NCI-H748 treated with DMSO at 0.1 percent for 48 hours (cell line): ENCODE measurements at regions not wholly inside any gene's neighbourhood (a gene's known extent, or its start where the extent isn't known, plus 50 kb on each side); places are given as distances from the start of the nearest gene placed in this dataset.
A peak's percentile ranks its signal among the peaks of the same experiment; 100 is the strongest.
"Not testable (repeated sequence)": the region's sequence is repeated elsewhere in the genome, so short reads cannot be mapped to it uniquely, and the experiment has no call there.

Experiments used
- DNase-seq: peaks from one replicate; lab custom pipeline; 2025; lab: John Stamatoyannopoulos, UW

DNA sequence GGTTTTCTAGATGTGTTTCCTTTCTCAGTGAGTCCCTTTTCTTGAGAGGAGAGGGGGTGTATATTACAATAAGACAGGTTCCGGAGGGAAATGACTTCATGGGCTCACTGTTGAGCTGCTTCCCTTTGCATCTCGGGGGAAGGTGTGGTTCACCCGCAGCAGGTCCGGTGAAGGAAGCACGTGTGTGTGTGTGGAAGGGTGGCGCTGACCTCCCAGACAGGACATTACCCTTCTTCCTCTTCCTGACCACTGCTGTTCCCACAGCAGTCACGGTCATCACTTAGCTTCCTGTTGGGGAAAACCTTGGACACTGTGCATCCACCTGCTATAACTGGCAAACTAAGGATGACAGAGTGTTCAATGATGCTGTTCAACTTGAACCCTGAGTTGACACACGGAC, 83.6 kb downstream of the PLEKHG1 start:
- DNase-seq, result no peak

DNA sequence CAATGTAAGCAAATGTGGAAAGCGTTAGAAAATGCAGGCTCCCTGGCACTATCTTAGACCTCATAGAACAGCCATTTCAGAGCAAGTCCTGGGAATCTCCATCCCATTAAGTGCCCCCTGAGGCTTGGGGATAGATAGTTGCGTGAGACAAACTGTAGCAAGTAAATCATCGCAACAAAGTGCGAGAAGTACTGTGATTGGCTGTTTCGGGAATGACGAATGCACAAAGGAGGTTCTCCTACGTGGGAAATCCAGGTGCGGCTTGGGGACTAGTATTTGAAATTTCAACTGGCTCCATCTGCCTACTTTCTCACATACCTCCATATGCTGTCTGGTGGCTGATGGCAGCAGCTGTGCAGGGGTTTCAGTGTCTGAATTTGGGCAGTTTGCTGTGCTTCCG, 84.5 kb downstream of the PLEKHG1 start:
- DNase-seq, result no peak

DNA sequence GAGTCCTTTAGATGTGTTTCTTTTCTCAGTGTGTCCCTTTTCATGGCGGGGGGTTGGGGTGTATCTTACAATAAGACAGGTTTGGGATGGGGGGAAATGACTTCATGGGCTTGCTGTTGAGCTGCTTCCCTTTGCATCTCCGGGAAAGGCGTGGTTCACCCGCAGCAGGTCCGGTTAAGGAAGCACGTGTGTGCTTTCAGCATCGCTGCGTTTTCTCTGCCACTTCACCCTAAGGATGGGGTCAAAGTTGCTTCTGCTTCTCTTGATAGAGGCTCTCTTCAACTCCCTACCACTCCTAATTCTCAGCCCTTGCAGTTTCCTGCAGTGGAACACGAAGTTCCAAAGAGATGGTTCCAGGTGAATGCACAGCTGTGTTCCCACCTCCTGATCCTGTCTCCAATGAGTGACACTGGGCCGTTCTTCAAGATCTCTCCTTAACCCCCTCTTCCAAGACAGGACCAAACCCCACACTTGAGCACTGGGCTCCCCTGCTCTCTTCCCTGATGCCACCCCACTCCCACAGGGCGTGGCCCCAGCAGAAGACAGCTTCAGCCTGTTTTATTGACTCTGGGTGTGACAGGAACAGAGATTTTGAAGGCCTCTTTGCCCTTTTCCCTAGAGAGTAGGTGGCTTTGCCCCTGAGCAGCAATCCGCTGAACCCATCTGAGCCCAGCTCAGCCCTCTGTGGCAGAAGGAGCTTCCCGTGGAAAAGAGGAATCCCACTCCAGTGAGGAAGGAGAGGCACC, 85.2 kb downstream of the PLEKHG1 start:
- no peak for DNase-seq

DNA sequence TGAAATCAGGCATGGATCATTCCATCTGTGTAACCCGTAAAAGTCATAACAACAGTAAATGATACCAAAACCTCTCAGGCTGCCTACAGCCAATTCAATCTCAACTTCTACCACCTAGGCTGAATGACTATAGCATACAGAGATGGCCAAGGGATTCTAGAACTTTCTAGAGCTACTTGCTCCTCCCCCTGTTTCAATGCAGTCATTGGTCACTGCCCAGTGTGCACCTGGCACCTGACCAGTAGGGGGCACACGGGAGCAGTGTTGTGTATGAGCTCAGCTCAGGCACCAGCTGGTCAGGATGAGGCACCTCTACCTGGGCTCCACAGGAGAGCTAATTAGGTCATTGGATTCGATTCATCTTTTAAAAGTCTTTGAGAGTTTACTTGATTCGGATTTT, 86.2 kb downstream of the PLEKHG1 start:
- peak; percentile 39 for DNase-seq

DNA sequence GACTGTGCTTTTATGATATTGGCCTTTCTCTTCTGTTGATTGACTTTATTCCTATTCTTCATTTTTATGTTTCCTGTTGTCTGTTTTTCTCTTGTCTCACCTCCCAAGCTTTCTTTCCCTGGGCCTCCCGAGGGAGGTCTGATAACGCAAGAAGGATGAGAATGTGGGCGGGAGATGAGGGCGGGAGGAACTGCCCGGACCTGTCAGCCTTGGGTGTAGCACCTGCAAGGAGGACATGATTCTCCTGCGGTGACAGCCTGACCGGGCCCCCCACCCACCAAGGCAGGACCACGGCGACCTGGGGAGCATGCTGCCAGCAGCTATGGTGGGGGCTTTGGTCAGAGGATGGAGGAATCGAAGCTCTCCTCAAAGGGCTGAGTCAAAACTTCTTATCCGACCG, 86.9 kb downstream of the PLEKHG1 start:
- no peak for DNase-seq

DNA sequence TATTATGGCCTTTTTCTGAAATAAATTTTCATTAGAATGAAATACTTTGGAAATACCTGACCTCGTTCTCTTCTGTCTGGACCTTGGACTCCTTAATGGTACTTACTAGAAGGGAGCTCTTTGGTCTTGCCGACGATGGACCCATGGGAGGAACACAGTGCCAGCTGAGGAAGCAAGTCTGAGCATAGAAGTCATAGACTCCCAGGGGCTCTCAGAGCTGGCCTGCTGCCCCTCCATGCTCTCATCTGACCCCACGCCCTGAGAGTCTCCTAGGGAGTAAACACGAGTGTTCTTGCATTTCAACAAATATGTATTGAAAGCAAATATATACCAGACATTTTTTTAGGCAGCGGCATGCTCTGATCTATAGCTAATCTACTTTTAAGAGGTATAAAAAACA, 87.8 kb downstream of the PLEKHG1 start:
- DNase-seq, result no peak

DNA sequence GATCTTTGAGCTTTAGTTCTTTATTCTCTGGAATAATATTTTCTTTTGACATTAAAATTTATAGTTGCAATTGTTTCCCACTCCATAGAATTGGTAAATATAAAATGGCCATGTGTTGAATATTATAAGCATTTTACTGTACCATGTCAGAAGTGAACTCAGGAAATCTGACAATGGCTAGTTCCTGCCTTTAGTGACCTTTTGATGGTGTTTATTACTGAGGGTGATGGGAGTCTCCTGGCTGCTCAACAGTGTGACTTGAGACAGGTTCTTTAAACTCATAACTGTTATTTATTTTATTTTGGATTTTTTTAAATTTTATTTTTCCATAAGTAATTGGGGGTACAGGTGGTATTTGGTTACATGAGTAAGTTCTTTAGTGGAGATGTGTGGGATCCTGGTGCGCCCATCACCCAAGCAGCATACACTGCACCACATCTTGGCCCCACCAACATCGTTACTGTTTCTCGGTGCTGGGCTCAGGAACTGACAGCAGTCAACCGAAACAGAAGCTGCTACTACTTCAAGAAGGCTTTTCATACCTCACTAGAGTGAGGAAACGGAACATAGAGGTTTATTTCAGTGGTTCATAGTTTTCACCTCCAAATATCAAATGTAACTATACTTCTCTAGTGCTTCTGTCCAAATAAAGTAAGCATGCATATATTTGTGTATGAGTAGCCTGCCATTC, 90.4 kb downstream of the PLEKHG1 start:
- no peak for DNase-seq

DNA sequence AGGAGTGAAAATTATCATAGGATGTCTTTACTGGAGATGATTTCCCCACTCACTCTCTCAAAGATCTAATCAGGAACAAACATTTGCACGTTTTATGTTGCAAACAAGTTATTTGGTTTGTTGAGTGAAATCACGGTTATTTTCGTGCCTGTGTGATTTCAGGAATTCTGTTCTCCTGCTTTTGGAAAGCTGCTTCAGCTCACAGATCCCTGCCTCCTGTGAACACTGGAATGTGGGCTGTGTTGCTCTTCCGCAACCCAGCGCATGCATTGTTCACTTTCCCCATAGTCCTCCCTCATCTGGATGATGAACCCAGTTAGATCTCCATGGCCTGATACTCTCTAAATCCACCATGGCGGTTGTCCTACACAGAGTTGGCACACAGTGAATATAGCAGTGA, 91.0 kb downstream of the PLEKHG1 start:
- DNase-seq, result no peak

DNA sequence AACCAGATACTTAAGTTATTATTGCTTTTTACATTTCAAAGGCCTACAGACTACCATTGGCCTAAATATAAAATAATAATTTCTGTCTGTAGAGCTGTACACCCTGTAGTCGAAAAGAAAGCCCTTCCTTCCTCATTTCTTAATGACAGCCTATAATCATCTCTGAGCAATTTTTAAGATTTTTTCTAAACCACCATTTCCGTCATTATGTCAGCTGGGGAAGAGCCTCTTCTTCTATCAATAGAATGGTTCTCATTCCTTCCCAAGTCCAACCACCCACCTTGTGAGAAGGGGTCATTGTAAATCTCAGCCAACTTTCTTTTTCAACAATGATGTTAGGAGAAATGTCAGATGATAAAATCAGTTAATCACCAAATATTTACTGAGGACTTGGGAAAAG, 91.8 kb downstream of the PLEKHG1 start:
- DNase-seq, result no peak

DNA sequence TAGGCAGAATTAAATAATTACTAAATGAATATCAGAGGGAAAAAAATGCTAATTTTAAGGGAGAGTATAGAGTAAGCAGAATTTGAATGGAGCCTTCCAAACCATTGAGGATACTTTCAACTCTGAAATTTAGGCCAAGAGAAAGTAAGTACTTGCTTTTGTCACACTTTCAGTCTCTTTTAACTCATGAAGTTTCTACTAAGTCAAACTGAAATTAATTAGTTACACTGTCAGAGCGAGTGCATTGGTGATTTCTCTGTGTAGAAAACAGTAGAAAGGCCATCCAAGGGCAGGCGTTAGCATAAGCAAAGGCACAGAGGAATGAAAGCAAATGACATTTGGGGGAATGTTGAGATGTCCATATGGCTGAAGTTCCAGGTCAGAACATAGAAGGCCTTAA, 92.9 kb downstream of the PLEKHG1 start:
- no peak for DNase-seq

DNA sequence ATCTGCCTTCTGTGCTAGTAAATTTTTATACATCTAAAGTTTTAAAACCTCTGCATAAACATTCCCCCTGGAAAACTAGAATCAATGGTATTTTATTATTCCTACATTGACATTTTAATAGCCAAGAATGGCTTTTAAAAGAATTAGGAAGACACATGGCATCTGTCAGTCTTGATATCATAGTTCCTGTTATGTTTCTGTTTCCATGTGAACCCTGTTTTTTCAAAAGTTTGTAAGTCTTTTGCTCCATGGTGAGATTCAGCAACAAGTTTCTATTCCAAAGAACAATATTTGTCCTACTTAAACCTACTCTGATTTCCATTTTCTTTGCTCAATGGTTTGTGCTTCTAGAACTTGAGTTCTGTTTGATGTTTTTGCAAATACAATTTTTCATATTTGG, 95.2 kb downstream of the PLEKHG1 start:
- DNase-seq, result no peak

DNA sequence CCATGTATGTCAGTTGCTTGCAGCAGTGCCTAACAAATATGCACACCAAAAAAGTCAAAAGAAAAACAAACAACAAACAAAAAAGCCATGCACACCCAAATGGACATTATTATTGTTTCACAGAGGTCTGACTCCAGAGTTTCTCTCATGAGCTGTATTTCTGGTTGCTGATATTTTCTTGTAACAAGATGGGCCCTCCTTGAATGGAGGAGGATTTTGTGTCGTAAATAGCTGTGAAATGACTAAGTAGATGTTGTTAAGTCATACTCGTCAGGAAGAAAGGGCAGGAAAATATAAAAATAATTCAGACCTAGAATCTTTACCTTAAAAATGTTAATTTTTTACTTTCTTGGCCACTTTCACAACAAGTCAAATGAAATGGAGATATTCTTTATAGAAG, 96.0 kb downstream of the PLEKHG1 start:
- no peak for DNase-seq

DNA sequence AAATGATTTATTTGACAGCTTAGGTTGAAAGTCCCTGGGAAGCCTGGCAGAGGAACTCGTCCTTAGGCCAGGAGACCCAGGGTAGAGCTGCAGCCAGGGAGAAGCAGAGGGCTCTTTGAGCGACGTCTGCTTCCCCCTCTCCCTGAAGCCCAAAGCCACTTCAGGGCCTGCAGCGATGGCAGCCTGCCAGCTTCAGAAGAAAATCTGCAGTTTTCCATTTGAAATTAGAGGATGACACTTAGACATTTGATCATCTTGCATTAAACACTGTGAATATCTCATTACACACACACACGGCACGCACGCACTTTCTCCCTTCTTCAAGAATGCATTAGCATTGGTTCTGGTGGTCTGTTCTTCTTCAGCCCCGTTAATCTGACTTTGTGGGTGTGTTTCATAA, 96.5 kb downstream of the PLEKHG1 start:
- no peak for DNase-seq

DNA sequence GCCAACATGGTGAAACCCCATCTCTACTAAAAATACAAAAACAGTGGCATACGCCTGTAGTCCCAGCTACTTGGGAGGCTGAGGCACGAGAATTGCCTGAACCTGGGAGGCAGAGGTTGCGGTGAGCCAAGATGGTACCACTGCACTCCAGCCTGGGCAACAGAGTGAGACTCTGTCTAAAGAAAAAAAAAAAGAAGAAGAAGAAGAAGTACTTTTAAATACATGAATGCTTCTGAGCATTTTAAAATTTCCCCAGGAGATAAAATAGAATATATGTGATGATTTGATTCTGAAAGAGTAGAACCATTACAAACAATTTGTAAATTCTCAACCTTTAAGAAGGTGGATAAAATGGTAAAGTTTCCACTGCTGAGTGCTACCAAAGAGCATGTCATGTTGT, 97.2 kb downstream of the PLEKHG1 start:
- not testable (repeated sequence) for DNase-seq

DNA sequence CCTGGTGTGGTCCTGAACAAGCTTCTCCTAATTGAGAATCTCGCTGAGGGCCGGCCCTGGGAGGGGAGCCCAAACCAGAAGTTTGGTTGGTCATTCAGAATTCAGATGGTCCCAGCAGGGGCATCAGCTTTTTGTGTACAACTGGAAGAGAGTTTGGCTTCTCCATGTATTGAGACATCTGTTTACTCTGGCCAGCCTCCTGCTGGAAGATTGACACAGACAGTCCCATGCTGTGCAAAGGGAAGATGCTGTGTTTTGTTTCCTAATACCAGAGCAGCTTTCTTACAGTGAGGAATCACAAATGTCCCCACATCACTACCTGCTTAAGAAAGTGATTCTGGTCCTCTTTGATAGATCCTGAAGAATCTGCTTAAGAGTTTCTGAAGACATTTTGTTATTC, 97.8 kb downstream of the PLEKHG1 start:
- peak; percentile 25 for DNase-seq

DNA sequence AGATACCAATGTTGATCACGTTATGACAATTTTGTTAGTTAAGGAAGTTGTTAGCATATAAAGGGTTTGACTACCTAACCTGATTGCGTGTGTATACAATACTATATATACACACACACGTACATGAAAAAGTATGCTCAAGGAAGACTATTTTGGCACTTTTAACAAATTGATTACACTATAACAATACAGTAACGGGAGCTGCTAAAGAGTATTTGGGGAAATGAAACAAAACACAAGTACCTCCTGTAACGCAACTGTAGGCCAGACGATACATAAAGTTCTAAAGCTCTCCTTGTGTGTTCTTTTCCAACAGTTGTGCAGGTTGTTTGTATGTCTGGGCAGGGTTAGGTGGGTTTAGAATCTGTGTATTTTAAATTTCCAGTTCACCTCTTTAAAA, 98.7 kb downstream of the PLEKHG1 start:
- DNase-seq, result no peak

DNA sequence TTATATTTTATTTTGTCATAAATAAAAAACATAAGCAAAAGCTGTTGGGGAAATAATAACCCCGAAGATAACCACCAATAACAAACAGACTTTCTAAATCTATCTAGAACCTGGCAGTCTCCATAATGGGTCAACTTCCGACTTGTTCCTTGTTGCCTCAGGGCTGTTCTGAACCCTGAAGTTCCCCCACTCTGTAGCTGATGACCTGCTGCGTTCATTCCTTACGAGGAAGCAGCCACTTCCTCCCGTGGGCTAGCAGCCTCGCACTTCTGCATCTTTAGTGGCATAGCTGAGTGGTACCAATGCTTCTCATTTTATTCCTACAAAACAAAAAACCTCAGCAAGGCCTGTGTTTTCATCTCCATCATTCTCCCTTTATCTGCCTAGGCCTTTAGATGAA, 103.0 kb downstream of the PLEKHG1 start:
- DNase-seq, result no peak

DNA sequence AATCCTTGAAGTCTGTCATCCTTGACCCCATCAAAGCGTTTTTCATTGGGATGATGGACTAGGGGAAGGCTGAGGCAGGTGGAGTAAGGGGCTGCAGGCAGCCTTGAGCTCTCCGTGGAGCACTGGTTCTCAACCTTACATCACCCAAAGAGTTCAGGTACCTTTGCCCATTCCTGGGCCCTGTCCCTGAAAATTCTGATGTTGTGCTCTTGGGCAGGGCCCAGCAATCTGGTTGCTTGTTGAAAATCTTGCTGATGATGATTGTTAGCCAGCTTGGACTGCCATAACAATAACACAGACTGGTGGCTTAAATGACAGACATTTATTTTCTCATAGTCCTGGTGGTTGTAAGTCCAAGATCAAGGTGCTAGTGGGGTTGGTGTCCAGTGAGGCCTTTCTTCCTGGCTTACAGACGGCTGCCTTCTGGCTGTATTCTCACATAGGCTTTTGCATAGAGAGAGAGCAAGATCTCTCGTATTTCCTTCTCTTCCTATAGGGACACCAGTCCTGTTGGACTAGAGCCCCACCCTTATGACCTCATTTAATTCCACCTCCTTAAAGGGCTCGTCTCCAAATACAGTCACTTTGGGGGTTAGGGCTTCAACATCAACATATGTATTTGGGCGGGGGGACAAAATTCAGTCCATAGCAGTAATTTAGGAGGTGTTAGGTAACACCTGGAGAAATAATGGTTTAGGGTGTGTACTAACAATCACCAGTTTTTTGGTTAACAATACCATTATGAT, 104.9 kb downstream of the PLEKHG1 start:
- no peak for DNase-seq

DNA sequence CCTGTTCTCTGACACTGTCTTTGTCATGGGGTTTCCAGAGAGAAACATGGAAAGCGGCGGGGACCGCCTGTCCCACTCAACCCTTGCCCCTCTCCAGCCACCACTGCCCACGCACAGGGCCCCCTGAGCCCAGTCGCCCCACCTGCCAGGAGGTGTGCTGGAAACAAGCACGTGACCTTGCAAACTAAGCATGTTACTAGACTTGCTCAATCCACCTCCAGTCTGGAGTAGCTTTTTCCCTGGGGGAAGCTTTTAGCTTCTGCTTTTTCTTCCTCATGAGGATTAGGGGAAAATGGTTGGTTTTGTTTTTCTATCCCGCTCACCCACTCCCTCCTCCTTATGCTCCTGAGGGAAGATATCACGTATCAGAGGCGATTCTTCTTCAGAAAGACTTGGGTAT, 105.7 kb downstream of the PLEKHG1 start:
- no peak for DNase-seq

DNA sequence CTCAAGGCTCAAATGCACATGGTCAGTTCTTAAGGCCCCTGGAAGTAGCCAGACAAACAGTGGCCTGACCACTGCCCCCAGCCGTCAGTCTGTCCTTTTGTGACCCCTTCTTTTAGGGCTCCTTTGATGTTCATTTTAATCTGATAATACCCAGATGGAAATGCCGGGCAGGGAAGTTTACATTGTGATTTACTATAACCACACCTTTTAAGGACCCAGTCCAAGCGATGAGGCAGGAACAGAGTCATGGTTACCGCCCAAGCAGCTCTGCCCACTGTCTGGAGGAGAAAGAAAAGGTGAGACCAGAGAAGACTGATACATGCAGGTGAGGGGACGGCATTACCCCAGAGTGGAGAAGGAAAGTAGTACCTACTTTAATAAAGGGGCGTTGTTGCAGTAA, 110.6 kb downstream of the PLEKHG1 start:
- DNase-seq, result no peak

DNA sequence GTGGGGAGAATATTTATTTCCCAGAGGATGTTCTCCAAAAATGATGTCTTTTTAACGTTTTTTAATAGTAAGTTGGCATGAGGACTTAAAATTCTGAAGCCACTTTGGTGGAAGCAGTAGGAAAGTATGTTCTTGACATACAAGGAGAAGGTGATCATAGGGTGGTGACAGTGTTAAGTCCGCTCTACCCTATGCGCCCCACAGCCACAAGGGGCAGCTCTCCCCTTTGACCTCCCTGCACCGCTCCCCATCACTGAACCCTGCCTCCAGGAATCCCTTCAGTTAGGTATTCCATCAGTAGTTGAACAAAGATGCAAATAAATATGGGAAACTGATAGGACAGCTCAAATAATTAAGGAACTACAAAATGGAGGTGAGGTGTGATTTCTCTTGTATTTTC, 111.4 kb downstream of the PLEKHG1 start:
- no peak for DNase-seq

DNA sequence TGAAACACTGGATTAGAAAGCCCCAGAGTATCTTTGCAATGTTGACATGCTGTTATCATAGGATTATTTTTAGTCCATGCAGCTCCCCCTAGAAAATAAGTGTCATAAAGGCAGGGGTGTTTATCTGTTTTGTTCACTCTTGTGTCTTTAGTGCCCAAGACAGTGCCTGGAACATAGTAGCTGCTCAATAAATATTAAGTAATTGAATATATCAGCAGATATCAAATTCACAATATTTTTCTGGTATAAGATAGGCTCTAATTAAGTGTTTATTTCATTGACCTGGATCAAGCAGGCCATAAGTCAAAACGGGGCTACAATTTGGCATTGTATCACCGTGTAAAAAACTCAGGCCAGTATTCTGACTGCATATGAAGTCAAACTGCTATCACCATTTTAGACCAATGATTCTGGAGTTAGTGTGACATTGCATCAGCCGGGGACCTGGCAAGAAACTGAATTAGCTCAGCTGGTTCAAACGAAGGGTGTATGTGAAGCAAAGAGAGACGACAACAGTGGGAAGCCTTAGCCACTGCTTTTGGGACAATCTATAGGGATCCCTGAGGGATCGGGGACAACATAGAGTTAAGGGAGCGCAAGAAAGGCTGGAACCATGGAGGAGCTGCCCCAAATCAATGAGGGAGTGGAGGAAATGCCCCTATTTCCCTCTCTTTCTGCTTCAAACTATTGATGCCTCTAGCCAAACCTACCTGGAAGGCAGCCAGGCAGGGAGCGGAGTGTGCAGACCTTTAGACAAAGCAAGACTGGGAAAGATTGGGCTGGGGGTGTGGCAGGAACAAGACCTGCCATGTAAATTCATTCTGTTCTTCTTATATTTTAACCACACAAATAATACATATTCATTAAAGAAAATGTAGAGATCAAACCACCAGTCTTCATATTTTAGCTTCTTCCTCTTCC, 112.2 kb downstream of the PLEKHG1 start:
- DNase-seq, result no peak
